GM19438 (cell line): ENCODE measurements at regions not wholly inside any gene's neighbourhood (a gene's known extent, or its start where the extent isn't known, plus 50 kb on each side); places are given as distances from the start of the nearest gene placed in this dataset.

ENCODE experiments used
- ATAC-seq: cut with Tn5 transposase; IDR thresholded peaks from one replicate; pipeline ENCODE4 v1.9.1; 2021; ENCODE audit warnings: low read depth; ENCODE audit not compliant: unreplicated experiment

DNA sequence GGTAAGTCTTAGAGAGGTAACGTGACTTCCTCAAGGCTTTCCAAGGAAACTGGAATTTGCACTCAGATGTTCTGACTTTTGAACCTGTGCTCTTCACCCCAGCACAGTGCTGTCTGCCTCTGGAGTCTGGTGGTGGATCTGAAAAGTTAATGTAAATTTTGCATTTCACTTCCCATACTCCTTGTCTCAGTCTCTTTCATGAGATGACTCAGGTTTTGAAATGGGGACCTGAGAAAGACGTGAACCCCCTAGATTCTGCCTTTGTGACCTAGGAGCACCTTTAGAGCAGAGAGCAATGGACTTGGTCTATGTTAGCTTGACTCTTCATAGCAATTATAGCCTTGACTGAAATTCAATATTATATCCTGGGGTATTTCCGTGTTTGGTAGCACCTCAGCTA lies 223.0 kb downstream of the QKI start:
- peak; percentile 99 for ATAC-seq

GRCh38 chr6:163635731-163636364 lies 221.3 kb downstream of the QKI start:
- no peak for ATAC-seq

GRCh38 chr6:163635315-163635714 lies 220.8 kb downstream of the QKI start:
- no peak for ATAC-seq

GRCh38 chr6:163634211-163635171 lies 220.0 kb downstream of the QKI start:
- ATAC-seq, result no peak

DNA sequence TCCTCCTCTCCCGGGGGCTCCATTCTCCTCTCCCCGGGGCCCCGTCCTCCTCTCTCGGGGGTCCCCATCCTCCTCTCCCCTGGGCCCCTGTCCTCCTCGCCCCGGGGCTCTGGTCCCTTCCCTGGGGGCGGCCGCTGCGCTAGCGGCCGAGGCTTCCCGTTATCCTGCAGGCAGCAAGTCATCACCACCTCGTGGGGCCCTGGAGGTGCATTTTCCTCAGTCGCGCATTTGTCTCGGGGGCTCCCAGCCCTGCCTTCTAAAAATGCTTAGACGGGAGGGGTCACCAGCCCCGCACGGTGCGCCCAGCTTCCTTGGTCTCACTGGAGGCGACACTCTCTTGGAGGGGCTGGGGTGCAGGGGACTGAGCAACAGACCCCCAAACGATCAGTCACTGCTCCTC lies 216.5 kb downstream of the QKI start:
- ATAC-seq, result no peak

- ATAC-seq, result no peak
These were observed 216.1 kb downstream of the QKI start for GRCh38 chr6:163630572-163630971.

DNA sequence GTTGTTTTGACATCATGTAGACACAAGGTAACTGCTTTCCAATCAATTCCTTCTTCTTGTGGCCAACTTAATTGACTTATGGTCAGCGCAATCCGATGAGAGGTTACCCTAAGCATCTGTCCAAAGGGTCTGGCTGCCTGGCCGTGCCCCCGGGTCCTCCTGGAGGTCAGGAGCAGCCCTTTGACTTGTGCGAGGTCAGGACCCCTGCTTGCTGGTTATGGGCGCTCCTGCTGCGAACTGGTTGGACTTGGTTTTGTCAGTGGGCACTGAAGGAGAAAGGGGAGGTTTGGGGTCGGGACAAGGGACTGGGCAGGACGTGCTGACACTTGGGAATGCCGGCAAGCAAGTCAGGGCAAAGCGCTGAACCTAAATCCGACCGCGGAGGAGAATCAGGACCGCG lies 215.6 kb downstream of the QKI start:
- ATAC-seq, result no peak
